ENCODE measurements at regions not wholly inside any gene's neighbourhood (a gene's known extent, or its start where the extent isn't known, plus 50 kb on each side); places are given as distances from the start of the nearest gene placed in this dataset.

GRCh38 chr7:125098377-125098970, 168.8 kb upstream of the POT1 start:
- H3K9ac ChIP-seq (ENCODE audit: insufficient read depth, low read length): no peak overlapping the region
- no peak overlapping the region for H3K4me2 ChIP-seq (ENCODE audit: extremely low read depth, insufficient read depth, low read length)
- H3K27ac ChIP-seq (ENCODE audit: insufficient read depth, low read length): no peak overlapping the region
- no peak overlapping the region for H2AFZ ChIP-seq (ENCODE audit: low read length)
- DNase-seq (ENCODE audit: low read depth in 2 of 2): peak in 1 of 2 donors; percentile 16
- no peaks in the 10 kb centered on the region for H3K79me2 ChIP-seq (ENCODE audit: control insufficient read depth, insufficient read depth, low read length)
- no peak overlapping the region for H3K4me3 ChIP-seq (replicated peaks in 1 of 4; ENCODE audit: control extremely low read depth in 1 of 4, insufficient read depth in 1 of 4, low read depth in 3 of 4, low read length in 4 of 4)
- H3K36me3 ChIP-seq (ENCODE audit: control insufficient read depth, insufficient read depth, low read length): no peaks in the 10 kb centered on the region
- H4K20me1 ChIP-seq (ENCODE audit: control insufficient read depth, extremely low read depth, insufficient read depth, low read length): no peaks in the 10 kb centered on the region
- H3K4me1 ChIP-seq (ENCODE audit: control insufficient read depth, extremely low read depth, insufficient read depth, low read length): no peaks in the 10 kb centered on the region
- no peaks in the 10 kb centered on the region for H3K27me3 ChIP-seq (ENCODE audit: control insufficient read depth, insufficient read depth, low read length)
- no peaks in the 10 kb centered on the region for H3K9me3 ChIP-seq (ENCODE audit: control insufficient read depth, insufficient read depth, low read depth, low read length)
- TF ChIP-seq, protein P1, sequence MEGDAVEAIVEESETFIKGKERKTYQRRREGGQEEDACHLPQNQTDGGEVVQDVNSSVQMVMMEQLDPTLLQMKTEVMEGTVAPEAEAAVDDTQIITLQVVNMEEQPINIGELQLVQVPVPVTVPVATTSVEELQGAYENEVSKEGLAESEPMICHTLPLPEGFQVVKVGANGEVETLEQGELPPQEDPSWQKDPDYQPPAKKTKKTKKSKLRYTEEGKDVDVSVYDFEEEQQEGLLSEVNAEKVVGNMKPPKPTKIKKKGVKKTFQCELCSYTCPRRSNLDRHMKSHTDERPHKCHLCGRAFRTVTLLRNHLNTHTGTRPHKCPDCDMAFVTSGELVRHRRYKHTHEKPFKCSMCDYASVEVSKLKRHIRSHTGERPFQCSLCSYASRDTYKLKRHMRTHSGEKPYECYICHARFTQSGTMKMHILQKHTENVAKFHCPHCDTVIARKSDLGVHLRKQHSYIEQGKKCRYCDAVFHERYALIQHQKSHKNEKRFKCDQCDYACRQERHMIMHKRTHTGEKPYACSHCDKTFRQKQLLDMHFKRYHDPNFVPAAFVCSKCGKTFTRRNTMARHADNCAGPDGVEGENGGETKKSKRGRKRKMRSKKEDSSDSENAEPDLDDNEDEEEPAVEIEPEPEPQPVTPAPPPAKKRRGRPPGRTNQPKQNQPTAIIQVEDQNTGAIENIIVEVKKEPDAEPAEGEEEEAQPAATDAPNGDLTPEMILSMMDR (conservative IDR thresholded peaks at IDR 0.05 in 1 of 2, IDR thresholded peaks at IDR 0.05 in 1 of 2; ENCODE audit: low read depth in 1 of 2, low read length in 2 of 2): no peak
- TF ChIP-seq EZH2 (IDR thresholded peaks at IDR 0.05; ENCODE audit: low read length, missing control alignments): no peak

DNA sequence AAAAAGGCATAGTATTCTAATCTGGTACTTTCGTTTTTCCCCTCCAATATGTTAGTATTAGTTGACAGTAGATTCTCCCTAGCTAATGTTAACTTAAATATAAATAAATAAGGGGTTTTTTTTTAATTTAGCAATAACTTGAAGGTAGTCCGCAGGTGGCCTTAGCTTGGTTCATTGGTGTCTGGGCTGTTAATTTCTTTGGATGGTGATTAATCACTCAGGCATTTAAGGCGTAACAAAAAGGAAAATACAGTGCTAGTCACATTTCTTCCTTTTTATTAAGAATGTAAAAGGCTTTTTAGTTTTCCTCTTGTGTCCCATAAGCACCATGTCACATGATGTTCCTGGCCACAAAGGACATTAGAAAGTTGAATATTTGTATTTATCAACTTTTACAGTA, 161.0 kb upstream of the POT1 start:
- TF ChIP-seq, protein P1 (conservative IDR thresholded peaks at IDR 0.05 in 1 of 2, IDR thresholded peaks at IDR 0.05 in 1 of 2; ENCODE audit: low read depth in 1 of 2, low read length in 2 of 2): no peak
- TF ChIP-seq EZH2 (IDR thresholded peaks at IDR 0.05; ENCODE audit: low read length, missing control alignments): no peak
- H4K20me1 ChIP-seq (ENCODE audit: control insufficient read depth, extremely low read depth, insufficient read depth, low read length): no peaks in the 10 kb centered on the region
- no peak overlapping the region for H2AFZ ChIP-seq (ENCODE audit: low read length)
- H3K27ac ChIP-seq (ENCODE audit: insufficient read depth, low read length): no peak overlapping the region
- no peaks in the 10 kb centered on the region for H3K79me2 ChIP-seq (ENCODE audit: control insufficient read depth, insufficient read depth, low read length)
- peak in 1 of 2 donors; percentile 3 for DNase-seq (ENCODE audit: low read depth in 2 of 2)
- H3K9ac ChIP-seq (ENCODE audit: insufficient read depth, low read length): no peak overlapping the region
- no peaks in the 10 kb centered on the region for H3K9me3 ChIP-seq (ENCODE audit: control insufficient read depth, insufficient read depth, low read depth, low read length)
- H3K4me3 ChIP-seq (replicated peaks in 1 of 4; ENCODE audit: control extremely low read depth in 1 of 4, insufficient read depth in 1 of 4, low read depth in 3 of 4, low read length in 4 of 4): no peak overlapping the region
- no peaks in the 10 kb centered on the region for H3K4me1 ChIP-seq (ENCODE audit: control insufficient read depth, extremely low read depth, insufficient read depth, low read length)
- no peak overlapping the region for H3K4me2 ChIP-seq (ENCODE audit: extremely low read depth, insufficient read depth, low read length)
- H3K27me3 ChIP-seq (ENCODE audit: control insufficient read depth, insufficient read depth, low read length): no peaks in the 10 kb centered on the region
- no peaks in the 10 kb centered on the region for H3K36me3 ChIP-seq (ENCODE audit: control insufficient read depth, insufficient read depth, low read length)

DNA sequence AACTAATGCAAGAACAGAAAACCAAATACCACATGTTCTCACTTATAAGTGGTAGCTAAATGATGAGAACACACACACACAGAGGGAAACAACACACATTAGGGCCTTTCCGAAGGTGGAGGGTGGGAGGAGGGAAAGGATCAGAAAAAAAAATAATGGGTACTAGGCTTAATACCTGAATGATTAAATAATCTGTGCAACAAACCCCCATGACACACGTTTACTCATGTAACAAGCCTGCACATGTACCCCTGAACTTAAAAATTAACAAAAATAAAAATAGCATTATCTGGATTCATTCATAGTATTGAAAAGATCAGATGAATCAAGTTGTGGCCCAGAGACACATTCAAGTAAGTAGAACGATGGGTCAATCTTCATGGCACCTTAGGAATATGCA, 159.5 kb upstream of the POT1 start:
- H3K27me3 ChIP-seq (ENCODE audit: control insufficient read depth, insufficient read depth, low read length): no peaks in the 10 kb centered on the region
- no peaks in the 10 kb centered on the region for H3K79me2 ChIP-seq (ENCODE audit: control insufficient read depth, insufficient read depth, low read length)
- H4K20me1 ChIP-seq (ENCODE audit: control insufficient read depth, extremely low read depth, insufficient read depth, low read length): no peaks in the 10 kb centered on the region
- H3K9ac ChIP-seq (ENCODE audit: insufficient read depth, low read length): no peak overlapping the region
- H3K36me3 ChIP-seq (ENCODE audit: control insufficient read depth, insufficient read depth, low read length): no peaks in the 10 kb centered on the region
- H2AFZ ChIP-seq (ENCODE audit: low read length): no peak overlapping the region
- no peaks in the 10 kb centered on the region for H3K4me1 ChIP-seq (ENCODE audit: control insufficient read depth, extremely low read depth, insufficient read depth, low read length)
- H3K9me3 ChIP-seq (ENCODE audit: control insufficient read depth, insufficient read depth, low read depth, low read length): no peaks in the 10 kb centered on the region
- no peak for DNase-seq (ENCODE audit: low read depth in 2 of 2)
- H3K27ac ChIP-seq (ENCODE audit: insufficient read depth, low read length): no peak overlapping the region
- no peak overlapping the region for H3K4me2 ChIP-seq (ENCODE audit: extremely low read depth, insufficient read depth, low read length)
- H3K4me3 ChIP-seq (replicated peaks in 1 of 4; ENCODE audit: control extremely low read depth in 1 of 4, insufficient read depth in 1 of 4, low read depth in 3 of 4, low read length in 4 of 4): no peak overlapping the region
- TF ChIP-seq, protein P1 (conservative IDR thresholded peaks at IDR 0.05 in 1 of 2, IDR thresholded peaks at IDR 0.05 in 1 of 2; ENCODE audit: low read depth in 1 of 2, low read length in 2 of 2): no peak
- TF ChIP-seq EZH2 (IDR thresholded peaks at IDR 0.05; ENCODE audit: low read length, missing control alignments): no peak

Measured in fibroblast of lung (primary cell).